Stimulated activated naive CD8-positive, alpha-beta T cell treated with anti-CD3 and anti-CD28 coated beads, Interleukin-15, Interleukin-2, amounts not matched to agents 100 U/mL and 50 U/mL, for 24 hours (primary cell): ENCODE measurements at regions not wholly inside any gene's neighbourhood (a gene's known extent, or its start where the extent isn't known, plus 50 kb on each side); places are given as distances from the start of the nearest gene placed in this dataset.
A peak's percentile ranks its signal among the peaks of the same experiment; 100 is the strongest.

Experiments
- ATAC-seq: fragments of 150-1000 bp; cut with Tn5 transposase; one replicate; pipeline ENCODE4 v1.10.0; 2021
- DNase-seq: peaks from one replicate; pipeline ENCODE4 v3.0.0; 2021

DNA sequence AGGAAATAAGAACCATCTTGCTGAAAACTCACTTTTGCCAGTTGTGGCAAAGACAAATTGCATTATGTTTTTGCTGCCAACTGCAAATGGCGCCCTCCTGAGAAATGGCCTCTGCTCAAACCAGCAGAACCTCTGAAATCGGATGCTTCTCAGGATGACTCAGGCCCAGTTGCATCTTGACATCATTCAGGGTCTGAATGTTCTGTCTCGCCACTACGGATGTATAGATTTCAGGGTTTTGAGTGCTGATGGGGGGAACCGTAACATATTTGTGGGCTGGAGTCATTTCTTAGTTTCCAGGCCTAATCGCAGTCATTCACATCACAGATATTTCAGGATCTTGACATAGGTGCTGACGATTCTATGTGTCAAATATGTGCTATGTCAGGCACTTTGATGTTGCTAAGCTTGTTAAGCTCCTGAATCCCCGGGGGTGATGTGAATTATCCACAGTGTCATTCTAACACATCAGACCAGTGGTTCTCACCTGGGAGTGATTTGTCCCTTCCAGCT, 207.1 kb downstream of the NFATC2 start:
- peak; percentile 70 for ATAC-seq
- DNase-seq, result no peak

DNA sequence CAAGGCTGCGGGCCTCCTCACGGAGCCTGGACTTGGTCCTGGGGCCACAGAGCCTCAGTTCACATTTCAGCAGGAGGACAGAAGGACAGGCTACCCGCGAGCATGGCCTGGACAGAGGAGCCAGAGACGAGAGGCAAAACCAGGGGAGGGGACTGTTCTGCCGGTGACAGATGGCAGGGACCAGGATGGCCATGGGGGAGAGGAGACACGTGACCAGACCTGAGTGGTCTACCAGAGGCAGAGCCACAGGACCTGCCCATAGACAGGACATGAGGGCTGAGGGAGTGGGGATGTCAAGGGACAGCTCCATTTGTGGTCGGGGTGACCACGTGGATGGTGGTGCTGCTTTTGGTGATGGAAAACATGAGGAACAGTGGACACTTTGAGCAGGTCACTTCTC, 207.9 kb downstream of the NFATC2 start:
- DNase-seq (no peak), ATAC-seq (no peak)

DNA sequence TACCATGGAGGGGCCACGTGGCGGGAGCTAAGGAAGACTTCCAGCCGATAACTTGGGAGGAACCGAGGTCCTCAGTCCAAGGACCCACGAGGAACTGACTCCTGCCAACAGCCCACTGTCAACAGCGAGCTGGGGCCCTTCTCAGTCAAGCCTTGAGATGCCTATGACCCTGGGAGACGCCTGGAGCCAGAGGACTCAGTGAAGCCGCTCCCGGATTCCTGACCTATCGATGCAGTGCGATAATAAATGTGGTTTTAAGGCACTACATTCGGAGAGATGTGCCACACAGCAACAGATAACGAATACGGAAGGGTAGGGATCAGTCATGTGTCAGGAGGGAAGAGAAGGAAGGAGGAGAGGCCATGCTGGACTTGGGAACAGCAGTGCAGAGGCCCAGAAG, 208.5 kb downstream of the NFATC2 start:
- no peak for ATAC-seq
- no peak for DNase-seq

DNA sequence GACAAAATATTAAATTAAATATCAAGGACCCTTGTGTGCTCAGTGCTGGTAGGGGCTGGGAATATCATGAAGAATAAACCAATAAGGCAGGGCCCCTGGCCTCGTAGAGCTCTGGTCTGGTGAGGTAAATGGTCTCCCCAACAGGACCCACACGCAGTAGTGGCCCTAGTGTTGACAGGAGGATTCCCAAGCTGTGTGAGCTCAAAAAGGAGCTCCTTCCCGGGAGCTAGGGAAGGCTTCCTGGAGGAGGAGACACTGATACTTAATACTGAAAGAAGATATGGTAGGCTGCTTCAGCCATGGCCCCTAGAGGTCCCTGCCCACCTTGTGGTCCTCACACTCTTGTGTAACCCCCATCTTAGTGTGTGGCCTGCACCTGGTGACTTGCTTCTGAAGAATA, 209.1 kb downstream of the NFATC2 start:
- DNase-seq (no peak), ATAC-seq (no peak)

DNA sequence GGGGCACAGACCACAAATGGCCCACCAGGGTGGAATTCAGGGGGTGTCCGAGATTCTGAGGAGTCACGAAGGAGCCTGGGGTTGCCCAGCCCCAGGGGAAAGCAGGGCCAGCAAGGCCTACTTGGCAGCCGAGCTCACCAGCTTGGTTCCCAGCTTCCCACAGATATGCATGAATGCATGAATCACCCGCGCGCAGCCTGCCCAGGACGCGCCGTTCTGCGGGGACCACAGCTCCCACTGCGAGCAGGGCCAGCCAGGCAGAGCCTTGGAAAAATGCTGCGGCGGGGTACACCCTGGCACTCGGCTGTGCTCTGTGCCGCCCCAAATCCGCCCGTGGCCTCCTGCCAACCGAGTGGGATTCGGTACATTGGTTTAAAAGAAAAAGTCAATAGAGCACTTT, 211.0 kb downstream of the NFATC2 start:
- DNase-seq (no peak), ATAC-seq (no peak)

DNA sequence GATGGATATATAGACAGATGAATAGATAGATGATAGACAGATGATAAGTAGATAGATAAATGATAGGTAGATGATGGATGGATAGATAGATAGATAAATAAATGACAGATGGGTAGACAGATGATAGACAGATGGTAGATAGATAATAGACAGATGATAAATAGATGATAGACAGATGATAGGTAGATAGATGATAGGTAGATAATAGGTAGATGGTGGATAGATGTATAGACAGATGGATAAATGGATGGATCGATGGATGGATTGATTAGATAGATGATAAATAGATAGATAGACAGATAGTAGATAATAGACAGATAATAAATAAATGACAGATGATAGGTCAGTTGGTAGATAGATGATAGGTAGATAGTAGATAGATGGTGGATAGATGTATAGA, 212.7 kb downstream of the NFATC2 start:
- no peak for DNase-seq
- no peak for ATAC-seq

DNA sequence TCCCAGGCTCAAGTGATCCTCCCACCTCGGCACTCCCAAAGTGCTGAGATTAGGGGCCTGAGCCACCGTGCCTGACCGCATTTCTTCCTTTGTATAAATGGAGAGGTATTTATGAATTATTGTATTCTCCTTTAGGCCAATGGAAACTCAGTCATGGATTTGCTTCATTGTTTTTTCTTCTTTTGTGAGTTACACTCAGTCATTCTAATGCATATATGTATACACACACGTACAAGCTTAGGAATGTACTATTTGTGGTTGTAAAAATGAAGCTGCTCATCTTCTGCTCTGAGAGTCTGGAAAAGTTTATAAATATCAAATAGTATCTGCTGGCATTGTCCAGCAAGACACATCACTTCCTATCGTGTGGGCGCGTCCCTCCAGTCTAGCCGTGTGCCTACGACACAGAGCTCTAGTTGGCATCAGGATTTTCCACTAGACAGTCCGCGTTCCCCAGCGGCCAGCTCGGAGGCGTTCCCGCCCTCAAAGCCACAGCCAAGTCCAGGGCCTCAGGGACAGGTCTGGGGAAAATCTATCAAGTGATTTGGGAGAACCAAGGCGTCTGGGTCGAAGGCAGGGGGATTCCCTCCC, 215.2 kb downstream of the NFATC2 start:
- ATAC-seq, result no peak
- no peak for DNase-seq

DNA sequence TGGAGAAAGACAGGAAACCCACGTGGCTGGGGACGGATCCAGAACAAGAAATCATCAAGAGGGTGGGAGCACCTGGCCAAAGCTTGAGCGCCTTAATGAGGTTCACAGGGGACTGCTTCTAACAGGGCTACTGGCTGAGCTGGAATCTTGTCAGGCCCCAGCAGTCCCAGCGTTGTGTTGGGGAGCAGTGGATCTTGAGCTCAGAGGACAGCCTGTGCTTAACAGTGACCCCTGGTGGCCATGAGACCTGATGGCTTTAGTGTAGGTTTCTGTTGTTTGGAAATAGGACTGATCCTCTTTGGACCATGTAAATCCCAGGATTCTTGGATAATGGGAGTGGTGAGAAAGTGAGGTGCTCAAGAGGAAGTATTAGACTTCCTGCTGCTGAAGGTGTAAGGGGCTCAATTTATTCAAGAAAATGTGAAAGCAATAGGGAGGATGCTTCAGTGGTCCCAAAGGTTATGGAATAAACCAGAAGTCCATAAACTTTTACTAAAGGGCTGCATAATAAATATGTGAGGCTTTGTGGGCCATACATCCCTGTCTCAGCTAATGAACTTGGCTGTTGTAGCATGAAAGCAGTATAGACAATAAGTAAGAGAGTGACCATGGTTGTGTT, 216.2 kb downstream of the NFATC2 start:
- no peak for ATAC-seq
- peak; percentile 54 for DNase-seq

DNA sequence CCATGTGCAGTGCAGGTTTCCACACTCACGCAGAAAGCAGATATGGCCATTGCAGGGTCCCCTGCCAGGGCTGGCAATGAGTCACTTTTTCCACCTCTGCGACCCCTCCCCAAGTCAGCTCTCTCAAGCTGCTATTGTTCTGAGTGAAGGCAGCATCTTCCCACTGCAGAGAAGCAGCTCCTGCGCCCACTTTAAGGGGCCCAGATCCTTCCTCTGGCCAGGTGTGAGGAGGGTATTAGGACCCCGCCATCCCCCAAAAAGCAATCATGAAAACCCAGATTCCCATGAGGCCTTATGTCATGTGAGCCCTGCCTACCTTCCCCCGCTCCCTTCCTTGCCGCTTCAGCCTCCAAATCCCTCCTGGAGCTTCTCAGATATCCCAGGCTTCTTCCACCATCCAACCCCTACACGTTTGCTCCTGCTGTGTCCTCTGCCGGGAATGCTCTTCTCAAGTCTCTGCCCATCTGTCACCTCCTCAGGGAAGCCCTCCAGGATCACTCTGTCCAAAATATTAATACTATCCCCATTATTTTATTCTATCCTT, 220.3 kb downstream of the NFATC2 start:
- no peak for DNase-seq
- ATAC-seq, result no peak

DNA sequence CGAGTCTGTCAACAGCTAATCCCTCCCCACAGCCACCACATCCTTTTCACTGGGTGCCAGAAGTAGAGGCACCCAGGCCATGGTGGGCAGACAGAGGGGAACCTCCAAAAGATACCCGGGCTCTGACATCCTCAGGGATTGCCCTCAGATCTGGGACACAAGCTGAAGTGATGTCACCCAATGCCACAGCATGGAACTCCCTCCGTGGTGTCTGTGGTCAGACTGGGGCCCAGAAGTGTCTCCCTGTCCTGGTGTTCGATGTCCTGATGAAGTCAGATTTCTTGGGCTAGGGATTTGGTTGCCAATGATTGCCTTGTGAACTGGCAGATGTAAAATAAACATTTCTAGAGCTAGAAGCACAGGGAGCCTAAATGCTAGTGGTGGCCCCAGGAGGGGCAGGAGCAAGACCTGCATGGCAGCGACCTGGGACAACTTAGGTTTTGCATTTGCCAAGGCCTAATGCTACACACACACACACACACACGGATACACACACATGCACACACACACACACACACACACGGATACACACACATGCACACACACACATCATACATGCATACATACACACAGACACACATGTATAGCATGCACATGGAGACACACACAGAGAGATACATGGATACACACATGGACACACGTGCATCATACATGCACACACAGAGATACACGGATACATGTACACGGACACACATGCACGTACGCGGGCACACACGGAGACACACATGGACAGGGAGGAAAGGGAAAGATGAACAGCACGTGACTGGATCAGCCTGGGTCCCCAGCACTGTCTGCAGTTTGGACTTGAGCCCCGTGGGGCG, 221.0 kb downstream of the NFATC2 start:
- ATAC-seq (no peak), DNase-seq (no peak)

DNA sequence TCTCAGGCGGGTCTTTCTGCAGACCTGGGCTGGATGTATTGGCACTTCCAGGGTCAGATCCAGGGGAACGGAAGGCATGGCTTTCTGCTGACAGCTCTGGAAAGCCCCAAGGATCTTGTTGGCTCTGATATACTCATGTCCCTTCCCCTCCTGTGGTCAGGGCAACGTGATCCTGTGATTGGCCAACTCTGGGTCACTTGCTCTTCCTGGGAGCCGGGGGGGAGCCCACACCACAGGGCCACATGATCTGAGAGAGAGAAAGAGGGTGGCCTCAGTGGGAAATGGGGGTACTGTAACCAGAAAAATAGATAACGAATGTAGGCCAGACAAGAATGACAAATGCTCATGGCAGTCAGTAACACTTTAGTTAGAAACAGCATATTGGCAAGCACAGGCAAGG, 223.0 kb downstream of the NFATC2 start:
- DNase-seq (no peak), ATAC-seq (no peak)

DNA sequence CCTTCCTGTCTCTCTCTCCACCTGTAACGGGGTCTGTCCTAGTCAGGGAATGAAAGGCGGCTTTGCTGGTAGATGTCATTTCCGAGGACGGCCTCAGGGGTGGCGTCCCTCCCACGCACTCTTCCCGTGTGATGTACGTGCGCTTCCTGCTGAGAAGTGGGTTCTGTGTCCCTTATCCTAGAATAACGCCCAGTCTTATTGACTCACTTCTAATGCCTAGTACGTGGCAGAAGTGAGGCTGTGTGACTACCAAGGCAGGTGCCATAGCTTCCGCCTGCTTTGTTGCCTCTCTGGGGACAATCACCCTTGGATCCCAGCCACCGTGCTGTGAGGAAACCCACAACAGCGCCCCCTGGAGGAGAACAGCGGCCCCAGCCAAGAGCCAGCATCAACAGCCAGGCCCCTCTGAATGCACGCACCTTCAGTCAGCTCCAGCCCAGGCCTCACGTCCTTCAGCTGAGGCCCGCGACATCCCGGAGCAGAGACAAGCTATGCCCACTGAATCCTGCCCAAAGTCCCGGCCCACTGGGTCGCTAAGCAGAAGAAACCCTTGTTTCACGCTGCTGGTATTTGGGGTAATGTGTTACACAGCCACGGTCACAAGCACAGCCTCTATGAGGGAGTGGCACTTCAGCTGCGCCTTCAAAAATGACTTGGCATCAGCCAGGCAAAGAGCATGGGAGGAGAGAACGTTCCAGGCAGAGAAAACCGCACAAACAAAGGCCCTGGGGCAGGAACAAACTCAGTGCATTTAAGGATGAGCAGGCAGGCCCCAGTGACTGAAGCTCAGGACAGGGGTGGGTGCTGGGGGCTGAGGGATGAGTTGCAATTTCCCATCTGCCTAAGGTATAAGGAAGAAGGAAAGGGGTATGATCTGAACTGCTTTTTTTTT, 224.2 kb downstream of the NFATC2 start:
- peak; percentile 62 for ATAC-seq
- DNase-seq, result peak; percentile 75

DNA sequence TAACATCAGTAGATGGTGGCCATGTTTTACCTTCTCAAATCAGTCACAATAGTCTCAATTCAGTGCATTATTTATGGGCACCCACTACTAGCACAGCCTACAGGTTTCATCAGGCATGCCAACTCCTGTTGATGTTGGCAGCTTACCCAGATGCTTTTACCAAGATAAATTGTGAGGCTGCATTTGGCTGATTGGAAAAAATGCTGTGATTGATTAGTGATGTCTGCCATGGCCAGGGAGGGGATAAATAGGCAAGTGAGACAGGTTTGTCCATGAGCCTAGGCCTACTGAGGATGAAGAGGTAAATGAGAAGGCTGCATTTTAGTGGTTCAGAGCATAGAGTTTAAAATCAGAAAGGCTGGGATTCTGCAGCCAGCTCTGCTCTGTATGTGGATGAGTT, 227.1 kb downstream of the NFATC2 start:
- ATAC-seq (no peak), DNase-seq (no peak)

DNA sequence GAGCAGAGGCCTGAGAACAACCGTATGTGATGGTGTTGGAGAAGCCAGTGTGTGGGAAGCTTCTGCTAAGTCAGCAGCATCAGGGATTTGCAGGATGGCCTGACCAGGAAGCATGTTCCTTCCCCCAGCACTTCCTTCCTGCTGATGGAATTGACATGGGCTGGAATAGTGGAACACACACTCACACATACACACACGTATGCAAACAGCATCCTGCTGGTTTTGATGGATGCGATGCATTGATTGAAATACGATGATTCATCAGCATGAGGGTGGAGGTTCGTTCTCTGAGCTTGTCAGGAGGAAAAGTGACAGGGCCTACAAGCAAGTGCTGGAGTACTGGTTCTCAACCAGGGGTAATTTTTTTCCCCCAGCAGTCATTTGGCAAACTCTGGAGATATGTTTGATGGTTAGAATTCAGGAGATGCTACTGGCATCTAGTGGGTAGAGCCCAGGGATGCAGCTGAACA, 229.1 kb downstream of the NFATC2 start:
- DNase-seq (no peak), ATAC-seq (no peak)

DNA sequence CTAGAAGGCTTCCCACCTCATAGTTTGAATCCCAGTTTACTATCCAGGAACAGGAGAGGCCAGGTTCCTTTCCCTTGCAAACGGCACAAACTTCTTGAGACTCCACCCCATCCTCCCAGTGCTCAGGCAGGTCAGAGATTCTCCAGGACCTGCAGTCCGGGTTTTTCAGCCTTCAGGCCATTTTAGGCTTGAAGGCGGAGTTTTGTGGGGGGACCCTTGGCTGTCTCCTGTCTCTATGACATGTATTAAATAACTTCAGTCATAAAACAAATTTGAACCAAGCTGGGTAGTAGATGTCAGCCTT, 230.1 kb downstream of the NFATC2 start:
- DNase-seq, result no peak
- no peak for ATAC-seq

DNA sequence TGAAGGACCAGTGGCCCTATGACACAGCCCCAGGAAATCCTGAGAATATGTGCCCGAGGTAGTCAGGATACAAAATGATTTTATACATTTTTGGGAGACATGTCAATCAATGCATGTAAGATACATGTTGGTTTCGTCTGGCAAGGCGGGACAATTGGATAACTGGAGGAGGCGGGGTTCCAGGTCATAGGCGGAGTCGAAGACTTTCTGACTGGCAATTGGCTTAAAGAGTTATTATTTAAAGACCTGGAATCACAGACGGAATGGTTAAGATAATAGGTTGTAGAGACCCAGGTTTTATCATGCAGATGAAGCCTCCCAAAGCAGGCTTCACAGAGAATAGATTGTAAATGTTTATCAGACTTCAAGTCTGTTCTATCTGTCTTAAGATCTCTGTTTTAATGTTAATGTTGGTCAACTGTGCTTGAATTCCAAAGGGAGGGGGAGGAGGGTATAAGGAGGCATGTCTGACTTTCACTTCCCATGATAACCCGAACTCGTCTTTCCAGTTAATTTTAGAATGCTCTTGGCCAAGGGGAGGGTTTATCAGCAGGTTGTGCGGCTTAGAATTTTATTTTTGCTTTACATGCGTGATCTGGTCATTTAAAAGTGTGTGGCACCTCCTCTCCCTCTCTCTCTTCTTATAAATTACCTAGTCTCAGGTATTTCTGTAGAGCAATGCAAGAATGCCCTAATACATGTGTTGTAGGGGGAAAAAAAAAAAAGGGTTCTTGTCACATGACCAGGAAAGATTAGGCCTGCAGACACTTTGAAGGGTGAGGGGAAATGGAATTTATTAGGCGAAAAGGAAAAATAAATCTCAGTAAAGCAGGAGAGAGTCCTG, 230.7 kb downstream of the NFATC2 start:
- ATAC-seq (no peak), DNase-seq (no peak)

DNA sequence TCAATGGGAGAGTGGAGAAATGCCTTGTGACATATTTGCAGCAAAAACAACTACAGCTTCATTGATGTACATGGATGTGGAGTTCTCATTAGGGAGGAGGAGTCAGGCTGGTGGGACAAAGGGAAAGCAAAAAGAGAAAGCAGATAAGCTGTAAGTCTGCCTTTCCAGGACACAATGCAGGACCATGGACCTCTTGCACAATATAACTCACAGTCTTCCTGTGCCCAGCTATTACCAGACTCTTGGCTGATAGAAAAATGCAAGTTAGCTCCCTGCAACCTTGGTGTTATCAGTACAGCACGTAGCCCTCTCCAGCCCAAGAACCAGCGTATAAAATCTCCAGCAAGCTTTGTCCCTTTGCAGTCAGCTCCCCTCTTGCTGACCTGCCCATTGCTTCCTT, 232.3 kb downstream of the NFATC2 start:
- no peak for ATAC-seq
- no peak for DNase-seq

DNA sequence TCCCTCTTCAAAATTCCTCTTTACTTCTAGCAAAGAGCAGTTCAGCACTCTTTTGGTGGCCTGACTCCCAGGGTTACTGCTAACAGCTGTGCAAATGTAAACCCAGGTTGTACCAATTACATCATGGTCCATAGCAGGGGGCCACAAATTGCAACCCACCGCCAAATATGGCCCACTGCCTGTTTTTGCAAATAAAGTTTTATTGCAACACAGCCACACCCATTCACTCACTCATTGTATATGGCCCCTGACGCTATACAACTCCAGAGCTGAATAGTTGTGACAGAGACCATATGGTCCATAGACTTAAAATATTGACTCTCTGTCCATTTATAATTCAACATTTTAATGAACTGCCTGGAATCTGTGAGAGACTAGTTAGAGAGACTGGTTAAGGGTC, 233.4 kb downstream of the NFATC2 start:
- no peak for DNase-seq
- ATAC-seq, result no peak

DNA sequence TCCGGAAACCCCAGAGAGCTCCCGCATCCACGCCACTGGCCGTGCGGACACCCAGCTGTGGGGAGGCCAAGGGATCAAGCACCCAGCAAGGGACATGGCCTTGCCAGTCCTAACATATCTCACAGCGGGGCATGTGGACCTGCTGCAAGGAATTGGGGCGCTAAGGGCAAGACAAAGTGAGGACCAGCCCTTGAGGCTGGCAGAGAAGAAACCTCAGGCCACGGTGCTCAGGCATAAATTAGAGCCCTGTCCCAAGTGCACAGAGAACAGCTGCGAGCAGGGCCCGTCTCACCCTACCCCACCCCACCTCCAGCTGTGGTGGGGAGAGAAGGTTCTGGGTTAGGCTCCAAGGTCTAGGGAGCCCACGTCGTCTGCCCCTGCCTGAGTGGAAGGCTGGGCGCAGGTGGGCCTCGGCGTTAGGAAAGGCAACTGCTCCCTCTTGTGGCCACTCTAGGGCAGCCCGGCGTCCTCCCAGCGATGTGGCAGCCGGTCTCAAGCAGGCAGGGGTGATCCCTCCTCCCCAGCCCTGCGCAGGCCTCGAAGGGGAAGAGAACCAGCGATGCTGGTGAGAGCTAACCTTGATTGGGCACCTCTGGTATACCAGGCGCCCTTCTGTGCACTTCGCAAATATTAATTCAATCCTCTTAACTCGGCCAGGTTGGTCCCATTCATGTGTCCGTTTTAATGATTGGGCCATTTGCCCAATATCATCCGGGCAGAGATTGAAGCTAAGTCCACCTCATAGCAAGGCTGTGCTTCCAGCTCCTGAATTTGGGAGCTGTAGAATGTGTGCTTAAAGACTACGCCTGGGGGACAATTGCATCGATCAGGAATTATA, 235.8 kb downstream of the NFATC2 start:
- ATAC-seq, result peak; percentile 96
- DNase-seq, result peak; percentile 82

DNA sequence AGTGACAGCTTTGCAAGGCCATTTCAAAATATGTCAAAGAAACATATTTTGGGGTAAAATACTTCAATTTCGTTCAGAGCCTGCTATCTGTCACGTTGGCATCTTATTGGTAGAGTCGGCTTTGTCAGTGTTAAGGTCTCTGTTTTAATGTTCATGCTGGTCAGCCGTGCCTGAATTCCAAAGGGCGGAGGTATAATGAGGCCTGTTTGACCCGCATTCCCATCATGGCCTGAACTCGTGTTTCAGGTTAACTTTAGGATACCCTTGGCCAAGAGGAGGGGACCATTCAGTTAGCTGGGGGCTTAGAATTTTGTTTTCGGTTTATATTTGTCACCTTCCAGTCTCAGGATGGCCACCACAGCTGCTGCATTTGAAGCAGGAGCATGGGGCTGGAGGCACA, 236.4 kb downstream of the NFATC2 start:
- ATAC-seq (no peak), DNase-seq (no peak)
